HG03565 (cell line): ENCODE measurements at regions not wholly inside any gene's neighbourhood (a gene's known extent, or its start where the extent isn't known, plus 50 kb on each side); places are given as distances from the start of the nearest gene placed in this dataset.
"Not testable (repeated sequence)": the region's sequence is repeated elsewhere in the genome, so short reads cannot be mapped to it uniquely, and the experiment has no call there.

ENCODE experiments used
- ATAC-seq: cut with Tn5 transposase; IDR thresholded peaks from one replicate; pipeline ENCODE4 v1.9.1; 2021; ENCODE audit warnings: mild to moderate bottlenecking, moderate library complexity; ENCODE audit not compliant: unreplicated experiment

GRCh38 chr7:93658163-93658562 lies 83.6 kb upstream of the CALCR start:
- ATAC-seq = not testable (repeated sequence)

GRCh38 chr7:93651603-93652159 lies 77.2 kb upstream of the CALCR start:
- ATAC-seq = no peak

- no peak for ATAC-seq
Observed at GRCh38 chr7:93646538-93646937, 72.0 kb upstream of the CALCR start.

- ATAC-seq = no peak
Observed at GRCh38 chr7:93636276-93636675, 61.8 kb upstream of the CALCR start.

GRCh38 chr7:93632371-93632770 lies 57.8 kb upstream of the CALCR start:
- no peak for ATAC-seq

- ATAC-seq = no peak
Observed at GRCh38 chr7:93629291-93629801, 54.8 kb upstream of the CALCR start.

- no peak for ATAC-seq
Observed at GRCh38 chr7:93626869-93627268, 52.3 kb upstream of the CALCR start.
